Stromal cell of bone marrow (primary cell): ENCODE measurements at regions not wholly inside any gene's neighbourhood (a gene's known extent, or its start where the extent isn't known, plus 50 kb on each side); places are given as distances from the start of the nearest gene placed in this dataset.

Experiments
- DNase-seq: peaks from one replicate; pipeline ENCODE4 v3.0.0-alpha.2; 2012; ENCODE audit warnings: low read depth

DNA sequence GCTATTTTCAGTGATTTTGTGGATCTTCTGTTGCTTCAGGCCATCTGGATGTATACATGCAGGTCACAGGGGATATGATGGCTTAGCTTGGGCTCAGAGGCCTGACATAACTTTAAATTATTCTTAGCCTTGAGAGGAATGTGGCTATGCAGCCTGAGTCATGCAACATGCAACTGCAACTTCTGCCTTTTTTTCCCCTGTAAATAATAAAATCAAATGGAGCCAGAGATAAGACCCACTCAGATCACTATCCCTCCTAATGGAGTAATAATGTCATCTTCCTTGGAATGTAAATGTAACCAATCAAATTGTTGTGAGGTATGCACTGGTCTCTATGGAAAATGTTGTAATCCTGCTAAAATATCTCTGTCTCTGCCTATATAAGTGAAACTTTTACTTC, 54.9 kb downstream of the MAGEB17 start:
- no peak for DNase-seq

DNA sequence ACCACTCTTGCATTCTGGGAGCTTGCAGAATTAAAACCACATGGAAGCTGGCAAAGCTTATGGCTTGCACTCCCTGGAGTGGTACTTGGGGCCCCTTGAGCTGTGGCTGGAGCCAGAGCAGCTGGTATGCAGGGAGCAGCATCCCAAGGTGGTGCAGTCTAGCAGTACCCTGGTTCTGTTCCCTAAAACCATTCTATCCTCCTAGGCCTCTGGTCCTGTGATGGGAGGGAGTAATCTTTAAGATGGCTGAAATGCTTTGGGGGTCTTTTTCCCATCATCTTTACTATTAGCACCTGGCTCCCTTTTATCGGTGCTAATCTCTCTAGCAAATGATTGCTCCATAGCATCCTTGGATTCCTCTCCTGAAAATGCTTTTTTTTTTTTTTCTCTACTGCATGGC, 56.1 kb downstream of the MAGEB17 start:
- DNase-seq: no peak

- peak; percentile 38 for DNase-seq
Measured at GRCh38 chrX:16239211-16239610, 71.9 kb downstream of the MAGEB17 start.

GRCh38 chrX:16240231-16240905, 73.1 kb downstream of the MAGEB17 start:
- DNase-seq: no peak

DNA sequence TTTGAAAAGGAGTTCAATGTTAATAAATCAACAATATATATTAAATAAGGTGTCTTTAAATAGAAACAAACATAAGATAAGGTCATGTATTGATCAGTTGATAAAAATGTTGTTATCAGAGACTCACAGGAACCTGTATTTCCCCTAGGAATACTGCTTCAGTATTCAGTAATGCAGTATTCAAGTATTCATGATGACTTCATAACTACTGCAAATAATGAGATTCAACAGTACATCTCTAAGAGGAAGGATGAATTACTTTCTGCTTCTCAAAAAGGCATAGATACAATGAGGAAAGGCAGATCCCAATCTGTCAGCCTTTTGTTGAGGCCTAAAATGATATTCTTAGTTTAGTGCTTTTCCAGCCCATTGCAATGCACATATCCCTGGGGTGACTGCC, 73.7 kb downstream of the MAGEB17 start:
- DNase-seq: no peak

- peak; percentile 7 for DNase-seq
Measured at GRCh38 chrX:16250296-16250695, 83.0 kb downstream of the MAGEB17 start.

DNA sequence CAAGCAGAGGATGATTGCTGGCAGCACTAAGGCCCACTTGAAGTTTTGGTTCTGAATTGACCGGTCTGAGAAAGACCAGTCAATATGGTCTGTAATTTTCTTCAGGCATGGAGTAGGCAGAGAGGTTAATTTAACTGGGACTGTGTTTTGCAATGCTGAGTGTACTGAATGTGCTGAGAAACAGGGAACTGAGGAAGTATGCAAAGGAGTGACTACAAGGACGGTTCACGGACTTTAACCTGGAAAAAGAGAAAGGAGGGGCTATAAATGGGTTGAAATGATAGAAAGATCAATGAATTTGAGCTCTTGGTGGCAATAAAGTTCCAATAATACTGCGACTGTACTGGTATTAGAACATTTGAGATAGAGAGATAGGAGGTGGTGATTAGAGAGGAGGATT, 84.5 kb downstream of the MAGEB17 start:
- no peak for DNase-seq

DNA sequence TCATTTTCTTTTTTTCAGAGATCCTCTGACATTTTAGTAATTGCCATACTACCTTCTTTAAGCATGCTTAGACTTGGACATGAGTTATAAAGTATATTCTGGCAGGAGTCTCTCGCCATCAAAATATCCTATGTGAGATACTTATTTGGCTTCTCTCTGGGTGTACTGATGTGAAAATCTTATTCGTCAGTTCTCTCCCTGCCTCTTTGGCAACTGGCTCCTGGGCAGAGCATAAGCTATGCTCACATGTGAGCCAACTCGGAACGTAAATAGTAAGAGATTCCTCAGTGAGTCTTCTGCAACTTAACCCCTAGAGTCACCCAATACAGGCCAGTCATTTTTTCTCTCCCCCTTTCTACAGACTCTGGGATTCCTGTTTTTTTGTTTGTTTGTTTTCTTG, 91.6 kb downstream of the MAGEB17 start:
- DNase-seq: no peak

GRCh38 chrX:16267431-16267830, 100.2 kb downstream of the MAGEB17 start:
- no peak for DNase-seq

- no peak for DNase-seq
Measured at GRCh38 chrX:16268206-16268605, 100.9 kb downstream of the MAGEB17 start.

DNA sequence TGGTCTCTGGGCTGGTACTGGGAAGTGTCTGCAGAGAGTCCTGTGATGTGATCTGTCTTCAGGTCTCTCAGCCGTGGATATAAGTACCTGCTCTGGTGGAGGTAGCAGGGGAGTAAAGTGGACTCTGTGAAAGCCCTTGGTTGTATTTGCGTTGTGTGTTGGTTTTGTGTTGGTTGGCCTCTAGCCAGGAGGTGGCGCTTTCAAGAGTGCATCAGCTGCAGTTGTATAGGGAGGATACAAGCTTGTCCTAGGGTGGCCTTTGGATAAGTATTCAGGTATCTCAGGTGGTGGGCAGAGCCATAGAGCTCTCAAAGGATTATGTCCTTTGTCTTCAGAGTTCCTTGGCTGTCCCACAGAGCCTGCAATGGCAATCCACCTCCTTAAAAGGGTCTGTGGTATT, 111.6 kb downstream of the MAGEB17 start:
- no peak for DNase-seq

- no peak for DNase-seq
Measured at GRCh38 chrX:16282209-16282608, 114.9 kb downstream of the MAGEB17 start.

DNA sequence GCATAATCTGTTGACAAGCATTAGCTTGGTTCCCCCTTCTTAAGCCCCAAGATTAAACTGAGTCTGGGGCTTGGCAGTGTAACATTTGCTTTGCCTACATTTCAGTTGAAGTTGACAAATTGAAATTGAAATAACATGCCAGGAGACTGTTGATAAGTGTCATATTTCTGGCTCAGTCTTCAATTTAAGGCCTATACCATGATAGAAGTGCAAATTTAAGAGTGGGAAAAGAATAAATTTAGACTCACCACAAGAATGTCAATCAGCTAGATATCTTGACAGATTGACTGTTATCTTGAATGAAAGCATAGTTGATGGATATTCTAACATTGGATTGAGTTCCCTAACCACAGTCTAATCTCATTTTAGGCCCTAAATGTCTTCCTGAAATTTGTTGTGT, 117.6 kb downstream of the MAGEB17 start:
- no peak for DNase-seq

- no peak for DNase-seq
Measured at GRCh38 chrX:16290997-16291396, 123.7 kb downstream of the MAGEB17 start.

DNA sequence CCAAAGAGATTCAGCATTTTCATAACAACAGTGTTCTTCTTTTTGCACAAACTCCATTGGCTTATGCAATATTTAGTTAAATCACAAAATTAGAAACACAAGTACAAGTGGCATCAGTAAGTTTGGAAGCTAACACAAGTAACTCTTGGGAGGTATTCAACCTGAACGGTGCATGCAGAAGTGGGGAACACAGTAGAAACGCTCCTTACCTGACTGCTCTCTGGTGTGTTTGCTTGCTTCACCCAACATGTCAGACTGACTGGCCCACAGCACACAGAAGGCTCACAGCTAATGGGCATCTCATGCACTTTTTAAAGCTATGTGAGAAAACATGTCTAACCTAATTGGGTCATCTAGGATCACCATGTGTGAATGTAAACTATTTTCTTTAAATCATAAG, 133.6 kb downstream of the MAGEB17 start:
- DNase-seq: no peak

DNA sequence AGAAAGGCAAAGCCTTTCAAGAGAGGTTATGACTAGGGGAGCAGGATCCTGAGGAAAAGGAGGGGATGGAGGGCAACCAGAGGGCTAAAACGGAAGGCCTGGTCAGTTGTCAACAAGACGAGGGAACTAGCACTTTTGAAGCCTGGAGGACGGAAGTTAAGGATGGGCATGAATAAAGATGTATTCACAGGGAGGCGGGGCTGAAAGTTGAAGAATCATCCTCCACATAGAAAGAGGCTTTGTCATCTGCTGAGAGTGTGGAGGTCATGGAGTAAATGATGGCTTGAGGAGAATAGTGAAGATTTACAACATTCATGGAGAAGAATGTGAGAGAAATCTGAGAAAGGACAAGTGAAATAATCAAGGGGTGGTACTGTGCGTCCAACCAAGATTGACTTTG, 137.5 kb downstream of the MAGEB17 start:
- no peak for DNase-seq

- DNase-seq: no peak
Measured at GRCh38 chrX:16305187-16305586, 137.9 kb downstream of the MAGEB17 start.

DNA sequence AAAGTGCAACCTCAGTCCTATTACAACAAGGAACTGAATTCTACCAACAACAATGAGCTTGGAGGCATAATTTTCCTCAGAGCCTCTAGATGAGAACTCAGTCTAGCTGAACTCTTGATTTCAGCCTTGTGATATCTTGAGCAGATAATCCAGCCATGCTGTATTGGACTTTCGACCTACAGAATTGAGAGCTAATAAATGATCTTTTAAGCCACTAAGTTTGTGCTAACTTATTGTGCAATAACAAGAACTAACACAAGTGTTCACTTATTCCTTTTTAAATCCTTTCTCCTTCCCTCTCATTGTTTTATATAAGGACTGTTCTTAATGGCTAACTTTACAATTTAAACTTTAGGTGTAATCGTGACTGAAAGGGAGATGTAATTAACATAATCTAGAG, 140.7 kb downstream of the MAGEB17 start:
- no peak for DNase-seq

GRCh38 chrX:16308773-16309172, 141.5 kb downstream of the MAGEB17 start:
- no peak for DNase-seq

- no peak for DNase-seq
Measured at GRCh38 chrX:16310326-16310725, 143.0 kb downstream of the MAGEB17 start.

GRCh38 chrX:16311671-16312070, 144.4 kb downstream of the MAGEB17 start:
- no peak for DNase-seq

GRCh38 chrX:16312761-16313623, 145.7 kb downstream of the MAGEB17 start:
- no peak for DNase-seq

DNA sequence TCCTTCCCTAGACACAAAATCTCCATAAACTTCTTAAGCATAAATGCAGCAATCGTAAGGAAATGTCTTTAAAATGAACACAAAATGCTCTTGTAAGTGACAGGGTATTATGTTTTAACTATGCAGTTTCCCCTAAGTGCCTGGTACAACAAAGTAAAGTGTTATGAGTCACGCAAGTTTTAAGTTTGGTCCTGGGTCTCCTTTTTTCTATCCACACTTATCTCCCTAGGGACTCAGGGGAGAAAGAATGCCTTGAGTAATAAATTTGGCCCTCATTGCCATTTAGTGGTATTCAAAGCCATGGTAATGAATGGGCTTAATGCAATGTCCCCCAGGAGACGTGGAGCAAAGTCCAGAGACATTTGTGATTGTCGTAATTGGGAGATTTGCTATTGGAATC, 149.1 kb downstream of the MAGEB17 start:
- DNase-seq: no peak

GRCh38 chrX:16319929-16320328, 152.6 kb downstream of the MAGEB17 start:
- no peak for DNase-seq
